ENCODE measurements at regions not wholly inside any gene's neighbourhood (a gene's known extent, or its start where the extent isn't known, plus 50 kb on each side); places are given as distances from the start of the nearest gene placed in this dataset.

- DNase-seq (ENCODE audit: low spot score): no peak
Measured at GRCh38 chr2:10236571-10237391, 65.9 kb upstream of the HPCAL1 start.

- DNase-seq (ENCODE audit: low spot score): no peak
Measured at GRCh38 chr2:10237392-10238321, 65.0 kb upstream of the HPCAL1 start.

- DNase-seq (ENCODE audit: low spot score): no peak
Measured at GRCh38 chr2:10238396-10238795, 64.3 kb upstream of the HPCAL1 start.

- DNase-seq (ENCODE audit: low spot score): no peak
Measured at GRCh38 chr2:10238991-10239485, 63.7 kb upstream of the HPCAL1 start.

- DNase-seq (ENCODE audit: low spot score): no peak
Measured at GRCh38 chr2:10239561-10239967, 63.1 kb upstream of the HPCAL1 start.

- DNase-seq (ENCODE audit: low spot score): no peak
Measured at GRCh38 chr2:10240161-10240681, 62.5 kb upstream of the HPCAL1 start.

- DNase-seq (ENCODE audit: low spot score): no peak
Measured at GRCh38 chr2:10240911-10241610, 61.6 kb upstream of the HPCAL1 start.

- DNase-seq (ENCODE audit: low spot score): no peak
Measured at GRCh38 chr2:10241641-10242430, 60.9 kb upstream of the HPCAL1 start.

GRCh38 chr2:10242451-10242850, 60.3 kb upstream of the HPCAL1 start:
- no peak for DNase-seq (ENCODE audit: low spot score)

- no peak for DNase-seq (ENCODE audit: low spot score)
Measured at GRCh38 chr2:10242998-10243925, 59.4 kb upstream of the HPCAL1 start.

- DNase-seq (ENCODE audit: low spot score): no peak
Measured at GRCh38 chr2:10243926-10244270, 58.8 kb upstream of the HPCAL1 start.

- DNase-seq (ENCODE audit: low spot score): no peak
Measured at GRCh38 chr2:10245021-10245420, 57.7 kb upstream of the HPCAL1 start.

GRCh38 chr2:10245661-10246060, 57.0 kb upstream of the HPCAL1 start:
- no peak for DNase-seq (ENCODE audit: low spot score)

GRCh38 chr2:10246370-10246769, 56.3 kb upstream of the HPCAL1 start:
- DNase-seq (ENCODE audit: low spot score): no peak

GRCh38 chr2:10246831-10247230, 55.9 kb upstream of the HPCAL1 start:
- no peak for DNase-seq (ENCODE audit: low spot score)

- DNase-seq (ENCODE audit: low spot score): no peak
Measured at GRCh38 chr2:10249798-10250197, 52.9 kb upstream of the HPCAL1 start.

- no peak for DNase-seq (ENCODE audit: low spot score)
Measured at GRCh38 chr2:10252224-10252623, 50.5 kb upstream of the HPCAL1 start.

- DNase-seq (ENCODE audit: low spot score): no peak
Measured at GRCh38 chr2:10252661-10253060, 50.0 kb upstream of the HPCAL1 start.

Measured in mesenteric fat pad (tissue), 1 donor.